Ureter (tissue), 1 donor: ENCODE measurements at regions not wholly inside any gene's neighbourhood (a gene's known extent, or its start where the extent isn't known, plus 50 kb on each side); places are given as distances from the start of the nearest gene placed in this dataset.

Experiments used
- DNase-seq: peaks from one replicate; pipeline ENCODE4 v3.0.0-alpha.2; 2020; ENCODE audit warnings: low spot score
- donor health status: DM: yes; HTN: yes; CAD: no.

- DNase-seq: no peak
Measured at GRCh38 chr5:133905424-133905823, 63.0 kb downstream of the C5orf15 start.

DNA sequence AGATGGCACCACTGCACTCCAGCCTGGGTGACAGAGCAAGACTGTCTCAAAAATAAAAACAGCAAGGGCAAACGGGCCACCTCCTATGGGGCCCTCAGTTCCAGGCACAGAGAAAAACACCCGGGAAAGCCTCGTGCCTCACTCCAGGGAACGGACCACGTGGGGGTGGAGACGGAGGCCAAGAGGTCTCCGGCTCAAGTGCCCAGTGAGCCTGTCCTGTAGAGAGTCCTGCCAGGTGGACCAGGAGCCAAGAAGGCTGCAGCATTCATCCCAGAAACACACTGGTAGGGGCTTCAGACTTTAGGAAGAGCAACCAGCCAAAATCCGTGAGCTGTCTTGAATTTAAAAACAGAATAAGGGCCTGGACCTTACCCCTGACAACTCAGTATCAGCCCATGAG is 63.8 kb downstream of the C5orf15 start:
- DNase-seq: no peak

DNA sequence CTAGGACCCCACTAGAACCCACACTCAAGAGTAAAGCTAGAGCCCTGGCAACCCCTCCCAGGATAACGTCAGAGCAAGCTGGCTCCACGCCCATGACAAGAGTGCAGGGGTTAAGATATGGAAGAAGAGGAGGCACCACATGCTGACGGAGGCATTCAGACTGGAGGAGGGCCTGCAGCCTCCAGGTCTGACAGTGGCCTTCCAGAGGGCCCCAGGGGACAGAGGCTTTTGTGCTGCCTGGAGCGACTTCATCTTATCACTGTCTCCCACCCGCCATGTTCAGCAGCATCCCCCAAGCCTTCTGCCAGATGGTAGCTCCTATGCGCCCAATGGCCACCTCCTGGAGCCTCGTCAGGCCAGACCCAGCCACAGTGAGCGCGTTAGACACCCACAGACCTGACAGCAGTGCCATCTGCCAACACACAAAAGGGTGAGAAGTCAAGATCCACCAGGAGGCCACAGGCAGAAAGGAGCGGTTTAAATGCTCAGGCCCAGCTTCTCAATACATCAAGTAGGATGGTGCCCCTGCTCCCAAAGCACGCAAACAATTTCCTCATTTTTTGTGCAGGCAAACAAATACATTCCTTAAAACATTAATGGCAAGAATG is 65.8 kb downstream of the C5orf15 start:
- DNase-seq: no peak

- no peak for DNase-seq
Measured at GRCh38 chr5:133900534-133901270, 67.7 kb downstream of the C5orf15 start.

GRCh38 chr5:133899506-133899905 is 68.9 kb downstream of the C5orf15 start:
- no peak for DNase-seq

GRCh38 chr5:133898440-133898839 is 70.0 kb downstream of the C5orf15 start:
- DNase-seq: no peak

DNA sequence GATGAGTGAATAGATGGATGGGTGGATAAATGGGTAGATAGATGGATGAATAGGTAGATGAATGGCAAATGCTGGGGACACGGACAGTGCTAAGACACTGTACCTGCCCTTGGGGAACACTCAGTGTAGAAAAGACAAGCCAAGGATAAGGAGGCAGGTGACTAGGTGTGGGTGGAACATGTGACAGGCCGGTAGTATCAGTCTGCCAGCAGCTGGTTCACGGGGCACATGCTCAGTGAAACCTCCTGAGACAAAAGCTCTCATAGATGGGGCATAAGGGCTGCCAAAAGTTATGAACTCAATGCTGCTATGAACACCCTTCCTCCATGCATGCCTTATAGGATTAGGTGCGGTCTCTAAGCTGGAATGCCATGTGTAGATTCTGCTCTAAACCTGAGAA is 71.0 kb downstream of the C5orf15 start:
- DNase-seq: no peak

DNA sequence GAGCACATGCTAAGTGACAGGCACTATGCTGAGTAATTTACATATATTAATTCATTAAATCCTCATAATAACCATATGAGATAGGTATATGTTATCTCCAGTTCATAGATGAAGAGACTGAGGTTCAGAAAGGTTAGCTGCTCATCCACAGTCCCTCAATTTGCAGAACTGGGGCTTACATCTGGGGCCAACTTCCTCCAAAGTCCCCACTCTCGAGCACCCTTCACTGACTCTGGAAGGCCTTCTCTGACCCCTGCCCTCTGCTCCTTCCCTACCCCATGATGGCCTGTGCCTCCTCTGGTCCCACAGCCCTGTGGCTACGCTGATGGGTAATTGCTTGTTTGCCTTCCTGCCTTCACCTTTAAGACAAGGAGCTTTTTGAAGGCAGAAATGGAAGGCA is 71.6 kb downstream of the C5orf15 start:
- DNase-seq: no peak

DNA sequence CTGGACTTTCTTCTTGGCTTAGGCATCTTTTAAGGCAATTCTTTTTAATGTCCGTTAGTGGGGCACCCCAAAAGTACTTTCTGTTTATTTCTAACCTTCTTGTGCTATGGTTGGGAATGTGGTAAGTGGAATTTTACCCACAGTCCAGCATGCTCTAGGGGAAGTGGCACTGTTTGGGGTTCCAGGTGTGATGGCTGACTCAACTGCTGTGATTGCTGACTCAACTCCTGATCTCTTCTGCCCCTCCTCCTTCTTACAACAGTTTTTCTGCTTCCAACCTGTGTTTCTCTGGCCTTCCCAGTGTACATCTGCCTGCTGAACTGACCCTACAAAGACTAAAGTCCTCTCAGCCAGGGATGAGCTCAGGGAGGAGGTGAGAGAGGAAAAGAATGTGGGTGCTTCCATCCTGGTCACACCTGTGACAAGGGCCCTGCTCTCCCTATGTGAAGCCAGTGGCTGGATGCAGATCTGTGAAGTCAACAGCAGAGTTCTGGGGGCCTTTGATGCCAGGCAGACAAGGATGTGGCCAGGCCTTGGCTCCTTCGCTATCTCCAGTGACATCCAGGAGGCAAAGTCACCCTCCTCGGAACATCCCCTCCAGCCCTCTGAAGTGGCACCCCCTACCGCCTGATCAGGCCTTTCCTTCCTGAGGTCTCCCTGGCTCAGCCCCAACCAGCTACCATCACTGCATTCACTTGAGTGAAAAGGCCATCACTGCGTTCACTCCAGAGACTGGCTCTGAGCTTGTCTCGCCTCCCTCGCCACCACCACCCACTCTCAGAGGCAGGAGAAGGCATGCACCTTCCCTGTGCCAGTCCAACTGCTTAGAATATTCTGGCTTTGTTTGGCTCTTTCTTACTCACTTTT is 72.2 kb downstream of the C5orf15 start:
- DNase-seq: no peak

DNA sequence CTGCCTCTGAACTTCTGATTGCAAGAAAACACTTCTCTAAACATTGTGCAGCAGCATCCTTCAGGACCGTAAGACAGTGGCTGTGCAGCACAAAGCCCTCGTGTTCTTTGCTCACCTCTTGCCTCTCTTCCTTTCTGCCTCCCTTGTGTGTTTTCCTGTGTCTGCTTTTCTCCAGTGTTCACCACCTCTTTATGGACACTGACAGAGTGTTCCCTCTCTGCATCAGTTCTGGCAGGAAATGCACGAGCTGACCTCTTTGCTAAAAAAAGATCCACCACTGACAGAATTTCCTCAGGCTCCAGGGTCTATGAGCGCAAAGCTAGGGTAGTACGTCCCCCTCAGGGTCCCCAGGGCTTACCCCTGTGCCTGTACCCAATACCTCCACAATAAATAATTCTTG is 74.3 kb downstream of the C5orf15 start:
- no peak for DNase-seq

- no peak for DNase-seq
Measured at GRCh38 chr5:133892774-133893173, 75.7 kb downstream of the C5orf15 start.

GRCh38 chr5:133892306-133892705 is 76.1 kb downstream of the C5orf15 start:
- DNase-seq: no peak

DNA sequence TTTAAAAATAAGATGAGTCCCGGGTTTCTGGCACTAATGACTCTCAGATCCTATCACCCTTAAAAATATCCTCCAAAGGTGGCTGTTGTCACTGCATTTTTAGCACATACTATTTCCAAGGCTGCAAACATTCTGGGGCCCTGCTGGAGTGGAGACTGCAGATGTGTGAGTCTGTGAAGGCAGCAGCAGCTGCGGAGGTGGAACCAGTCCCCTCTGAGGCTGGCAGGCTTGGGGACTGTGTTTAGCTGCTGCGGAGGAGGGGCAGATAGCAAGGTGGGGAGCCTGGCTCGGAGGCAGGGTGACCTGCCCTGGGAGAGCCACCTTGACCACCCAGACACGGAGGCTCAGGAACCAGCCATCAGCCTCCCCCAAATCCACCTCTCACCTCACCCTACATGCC is 77.0 kb downstream of the C5orf15 start:
- DNase-seq: no peak

GRCh38 chr5:133890776-133891280 is 77.6 kb downstream of the C5orf15 start:
- no peak for DNase-seq

DNA sequence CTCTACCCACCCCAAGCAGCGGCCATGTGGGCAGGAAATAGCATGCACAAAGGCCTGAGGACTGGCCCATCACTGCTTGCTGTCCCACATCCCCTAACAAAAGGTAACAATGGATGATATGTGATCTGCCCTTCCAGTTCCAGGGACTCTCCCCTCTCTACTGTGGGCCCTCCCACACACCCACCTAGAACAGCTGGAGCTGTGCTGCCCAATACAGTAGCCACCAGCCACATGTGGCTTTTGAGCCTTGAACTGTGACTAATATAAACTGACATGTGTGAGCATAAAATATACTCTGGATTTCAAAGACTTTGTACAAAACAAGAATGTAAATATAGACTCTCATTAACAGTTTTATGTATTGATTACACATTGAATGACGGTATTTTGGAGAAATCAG is 78.1 kb downstream of the C5orf15 start:
- no peak for DNase-seq

DNA sequence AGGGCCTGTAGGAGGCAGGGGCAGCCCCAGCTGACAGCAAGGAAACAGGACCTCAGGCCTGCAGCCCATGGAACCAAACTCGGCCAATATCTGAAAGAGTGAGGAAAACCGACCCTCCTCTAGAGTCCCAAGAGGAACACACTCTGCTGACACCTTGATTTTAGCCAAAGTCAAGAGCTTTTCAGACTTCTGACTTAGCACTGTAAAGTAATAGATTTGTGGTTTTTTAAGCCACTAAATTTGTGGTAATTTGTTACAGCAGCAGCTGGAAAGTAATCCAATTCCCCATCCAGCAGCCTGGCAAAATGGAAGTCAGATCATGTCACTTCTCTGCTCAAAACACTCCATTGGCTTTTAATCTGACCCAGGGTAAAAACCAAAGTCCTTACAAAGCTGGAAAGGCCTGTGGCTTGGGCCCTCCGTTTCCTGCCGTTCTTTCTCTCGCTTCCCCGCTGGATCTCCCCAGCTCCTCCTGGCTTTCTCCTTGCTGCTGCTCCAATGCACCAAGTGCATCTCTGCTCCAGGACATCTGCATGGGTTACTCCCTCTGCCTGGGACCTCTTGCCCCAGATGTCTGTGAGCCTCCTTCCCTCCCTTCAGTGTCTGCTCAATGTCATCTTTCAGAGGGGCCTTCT is 79.0 kb downstream of the C5orf15 start:
- no peak for DNase-seq

- no peak for DNase-seq
Measured at GRCh38 chr5:133888625-133888991, 79.8 kb downstream of the C5orf15 start.

DNA sequence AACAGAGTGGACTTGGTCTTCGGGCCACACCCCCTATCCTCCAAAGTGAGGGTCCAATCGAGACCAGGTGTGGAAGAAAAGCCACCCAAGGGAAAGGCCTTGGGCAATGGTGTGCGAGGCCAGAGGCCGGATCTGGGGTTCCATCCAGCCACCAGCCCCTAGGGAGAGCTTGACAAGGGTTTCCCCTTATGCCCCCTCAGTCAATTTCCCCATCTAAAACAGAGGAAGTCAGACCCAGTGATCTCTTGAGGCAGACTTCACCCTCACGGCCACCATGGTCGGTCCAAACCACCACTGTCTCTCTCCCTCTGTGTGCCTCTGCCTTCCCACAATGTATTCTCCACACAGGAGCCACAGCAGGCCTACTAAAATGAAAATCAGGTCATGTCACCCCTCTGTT is 82.9 kb downstream of the C5orf15 start:
- no peak for DNase-seq

GRCh38 chr5:133884569-133885311 is 83.7 kb downstream of the C5orf15 start:
- no peak for DNase-seq

DNA sequence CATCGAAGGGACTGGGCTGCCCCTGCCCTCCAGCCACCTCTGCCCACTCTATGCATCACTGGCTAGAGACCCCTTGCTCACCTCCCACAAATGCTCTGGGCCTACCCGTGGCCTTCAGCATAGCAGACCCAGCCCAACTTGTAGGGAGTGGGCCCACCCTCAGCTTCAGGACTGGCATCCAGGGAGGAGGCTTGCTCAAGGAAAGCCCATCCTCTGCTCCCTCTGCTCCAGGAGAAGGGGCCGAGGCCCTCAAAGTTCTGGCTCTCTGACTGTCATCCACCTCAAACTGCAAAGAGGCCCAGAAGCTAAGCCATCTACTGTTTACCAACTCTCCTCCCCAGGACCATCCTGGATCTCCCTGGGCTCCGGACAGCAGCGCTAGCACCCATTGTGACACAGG is 84.5 kb downstream of the C5orf15 start:
- DNase-seq: no peak

- no peak for DNase-seq
Measured at GRCh38 chr5:133882846-133883245, 85.6 kb downstream of the C5orf15 start.

DNA sequence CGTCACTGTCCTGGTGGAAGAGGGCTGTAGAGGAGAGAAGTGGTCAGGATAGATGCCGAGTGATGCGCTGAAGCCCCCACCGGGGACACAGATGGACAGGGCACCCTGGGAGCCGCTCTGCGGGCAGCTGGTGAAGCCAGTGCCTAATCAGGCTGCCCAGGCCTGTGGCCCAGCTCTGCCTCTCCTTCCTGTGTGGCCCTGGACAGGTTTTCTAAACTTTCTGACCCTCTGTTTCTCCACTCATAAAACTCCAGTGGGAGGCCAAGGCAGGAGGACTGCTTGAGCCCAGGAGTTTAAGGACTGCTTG is 86.1 kb downstream of the C5orf15 start:
- no peak for DNase-seq
